ENCODE measurements at regions not wholly inside any gene's neighbourhood (a gene's known extent, or its start where the extent isn't known, plus 50 kb on each side); places are given as distances from the start of the nearest gene placed in this dataset.

- TF ChIP-seq, protein P1, sequence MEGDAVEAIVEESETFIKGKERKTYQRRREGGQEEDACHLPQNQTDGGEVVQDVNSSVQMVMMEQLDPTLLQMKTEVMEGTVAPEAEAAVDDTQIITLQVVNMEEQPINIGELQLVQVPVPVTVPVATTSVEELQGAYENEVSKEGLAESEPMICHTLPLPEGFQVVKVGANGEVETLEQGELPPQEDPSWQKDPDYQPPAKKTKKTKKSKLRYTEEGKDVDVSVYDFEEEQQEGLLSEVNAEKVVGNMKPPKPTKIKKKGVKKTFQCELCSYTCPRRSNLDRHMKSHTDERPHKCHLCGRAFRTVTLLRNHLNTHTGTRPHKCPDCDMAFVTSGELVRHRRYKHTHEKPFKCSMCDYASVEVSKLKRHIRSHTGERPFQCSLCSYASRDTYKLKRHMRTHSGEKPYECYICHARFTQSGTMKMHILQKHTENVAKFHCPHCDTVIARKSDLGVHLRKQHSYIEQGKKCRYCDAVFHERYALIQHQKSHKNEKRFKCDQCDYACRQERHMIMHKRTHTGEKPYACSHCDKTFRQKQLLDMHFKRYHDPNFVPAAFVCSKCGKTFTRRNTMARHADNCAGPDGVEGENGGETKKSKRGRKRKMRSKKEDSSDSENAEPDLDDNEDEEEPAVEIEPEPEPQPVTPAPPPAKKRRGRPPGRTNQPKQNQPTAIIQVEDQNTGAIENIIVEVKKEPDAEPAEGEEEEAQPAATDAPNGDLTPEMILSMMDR (IDR thresholded peaks at IDR 0.05), result no peak
- TF ChIP-seq EZH2 (IDR thresholded peaks at IDR 0.05; ENCODE audit: borderline replicate concordance, insufficient read depth, low read depth, low read length, poor library complexity, severe bottlenecking), result no peak
Measured at GRCh38 chr2:238742066-238742465, 105.8 kb upstream of the TWIST2 start.

Data from B cell (primary cell).